Endothelial cell of umbilical vein (primary cell): ENCODE measurements at regions not wholly inside any gene's neighbourhood (a gene's known extent, or its start where the extent isn't known, plus 50 kb on each side); places are given as distances from the start of the nearest gene placed in this dataset.

ENCODE experiments used
- CTCF ChIP-seq, 2 donors: IDR thresholded peaks; 1 replicate in 1 of 2; 2 replicates in 1 of 2; pipeline ENCODE4 v1.5.1; 2011; ENCODE audit warnings: low read length in 2 of 2, mild to moderate bottlenecking in 2 of 2, moderate library complexity in 2 of 2, control low read depth in 1 of 2, inconsistent platforms in 1 of 2, low read depth in 1 of 2; ENCODE audit not compliant: insufficient read depth in 1 of 2; ENCODE audit errors: extremely low read depth in 1 of 2
- EZH2 ChIP-seq: IDR thresholded peaks from 2 replicates; pipeline ENCODE4 v1.6.1; 2012; ENCODE audit warnings: borderline replicate concordance, low read depth, mild to moderate bottlenecking, moderate library complexity, low read length, inconsistent platforms; ENCODE audit not compliant: severe bottlenecking
- JUN ChIP-seq: IDR thresholded peaks from 2 replicates; pipeline ENCODE4 v1.6.1; 2011; ENCODE audit warnings: borderline replicate concordance, low read depth; ENCODE audit not compliant: insufficient read length, insufficient read depth
- MAX ChIP-seq: IDR thresholded peaks from 2 replicates; pipeline ENCODE4 v1.6.1; 2011; ENCODE audit not compliant: insufficient read depth, insufficient read length
- MYC ChIP-seq: IDR thresholded peaks from one replicate; pipeline ENCODE4 v1.6.1; 2011; ENCODE audit warnings: mild to moderate bottlenecking, low read depth, low read length
- POLR2A ChIP-seq: IDR thresholded peaks from 2 replicates; pipeline ENCODE4 v1.6.1; 2012; ENCODE audit warnings: low read depth, mild to moderate bottlenecking, control low read depth, low read length
- POLR2AphosphoS5 ChIP-seq: IDR thresholded peaks from 2 replicates; pipeline ENCODE4 v1.6.1; 2012; ENCODE audit warnings: low read depth, mild to moderate bottlenecking, control low read depth, low read length, moderate library complexity; ENCODE audit not compliant: insufficient read depth

GRCh38 chr3:117556646-117557407, 847.2 kb downstream of the TUSC7 start:
- TF ChIP-seq MAX (no peak), CTCF (IDR thresholded peaks at IDR 0.05; ENCODE audit: extremely low read depth in 1 of 2, insufficient read depth in 1 of 2, low read depth in 1 of 2, low read length in 2 of 2) (no peak), POLR2A (no peak), POLR2AphosphoS5 (no peak), EZH2 (no peak), JUN (no peak), MYC (no peak)
